Hematopoietic multipotent progenitor cell treated with erythropoietin and hydrocortisone succinate and interleukin-3 and kit ligand, for 15 days (in vitro differentiated cells): ENCODE measurements at regions not wholly inside any gene's neighbourhood (a gene's known extent, or its start where the extent isn't known, plus 50 kb on each side); places are given as distances from the start of the nearest gene placed in this dataset.

Source experiments
- DNase-seq: peaks from one replicate; pipeline ENCODE4 v3.0.0-alpha.2; 2015; ENCODE audit warnings: low spot score

GRCh38 chr7:13035233-13035632 is 347.8 kb downstream of the ARL4A start:
- DNase-seq = no peak

- DNase-seq = no peak
These were observed 348.9 kb downstream of the ARL4A start for GRCh38 chr7:13036256-13036780.

DNA sequence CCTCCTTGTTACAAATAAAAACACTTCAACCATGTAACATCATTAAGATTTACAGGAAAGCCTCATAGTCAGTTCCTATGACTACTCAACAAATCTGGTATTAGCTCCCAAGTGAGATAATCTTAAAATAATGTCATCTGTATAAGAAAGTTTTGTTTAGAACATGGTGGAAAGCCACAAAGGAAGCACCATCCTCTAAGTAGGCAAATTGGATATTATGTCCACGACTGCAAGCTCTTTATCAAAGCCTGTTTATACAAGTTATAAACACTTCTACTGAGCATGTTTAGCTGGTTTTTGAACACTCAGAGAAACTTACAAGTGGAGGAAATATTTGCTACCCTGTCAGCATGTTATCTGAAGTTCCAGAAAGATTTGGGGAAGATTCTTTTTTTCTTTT is 349.8 kb downstream of the ARL4A start:
- no peak for DNase-seq

DNA sequence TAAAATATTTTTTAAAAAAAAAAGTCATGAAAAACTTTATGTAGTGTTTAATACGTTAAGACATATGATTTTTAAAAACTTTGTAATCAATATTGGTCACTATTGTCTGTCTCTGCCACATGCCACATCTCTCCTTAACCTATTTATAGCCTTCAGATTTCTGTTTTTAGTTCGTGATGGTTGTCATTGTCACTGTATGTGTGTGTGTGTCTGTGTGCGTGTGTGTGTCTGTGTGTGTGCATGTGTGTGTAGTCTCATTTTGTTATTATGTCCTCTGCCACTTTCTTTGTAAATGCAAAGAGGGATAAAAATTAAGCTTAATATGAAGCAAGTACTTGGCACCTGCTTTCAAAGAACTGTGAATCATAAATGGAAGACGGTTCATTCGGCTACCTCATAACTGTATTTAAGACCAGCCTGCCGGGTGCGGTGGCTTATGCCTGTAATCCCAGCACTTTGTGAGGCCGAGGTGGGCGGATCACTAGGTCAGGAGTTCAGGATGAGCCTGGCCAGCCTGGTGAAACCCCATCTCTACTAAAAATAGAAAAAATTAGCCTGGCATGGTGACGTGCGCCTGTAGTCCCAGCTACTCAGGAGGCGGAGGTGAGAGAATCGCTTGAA is 354.0 kb downstream of the ARL4A start:
- DNase-seq = no peak

GRCh38 chr7:13042605-13043236 is 355.3 kb downstream of the ARL4A start:
- DNase-seq = no peak

DNA sequence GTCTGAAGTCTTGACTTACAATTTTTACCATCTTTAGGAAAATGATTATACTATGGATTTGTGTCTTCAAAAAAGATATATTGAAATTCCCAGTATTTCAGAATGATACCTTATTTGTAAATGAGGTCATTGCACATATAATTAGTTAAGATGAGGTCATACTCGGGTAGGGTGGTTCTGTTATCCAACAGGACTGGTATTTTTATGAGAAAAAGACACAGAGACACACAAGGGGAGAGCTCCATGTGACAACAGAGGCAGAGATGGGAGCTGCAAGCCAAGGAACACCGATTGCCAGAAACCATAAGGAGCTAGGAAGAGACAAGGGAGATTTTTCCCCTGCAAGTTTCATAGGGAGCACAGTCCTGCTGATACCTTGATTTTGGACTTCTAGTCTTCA is 356.9 kb downstream of the ARL4A start:
- DNase-seq = no peak

GRCh38 chr7:13047061-13047460 is 359.6 kb downstream of the ARL4A start:
- DNase-seq = no peak

DNA sequence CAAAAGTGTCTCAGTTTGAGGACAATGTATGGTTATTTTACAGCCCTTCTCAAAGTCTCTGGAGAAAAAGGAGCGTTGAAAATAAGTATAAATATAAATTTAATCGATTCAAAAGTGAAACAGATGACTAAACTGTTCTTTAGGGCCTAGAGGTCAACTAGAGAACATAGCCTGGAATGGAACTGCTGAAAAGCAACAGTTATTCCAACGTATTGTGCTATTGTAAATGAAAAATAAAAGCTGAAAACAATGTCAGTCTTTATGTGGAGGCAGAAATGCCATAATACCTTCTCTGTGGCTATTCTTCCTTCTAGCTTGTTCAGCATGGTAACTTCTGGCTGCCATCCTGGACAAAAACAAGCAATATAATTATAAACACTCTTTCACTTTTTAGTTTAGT is 362.5 kb downstream of the ARL4A start:
- DNase-seq = no peak

DNA sequence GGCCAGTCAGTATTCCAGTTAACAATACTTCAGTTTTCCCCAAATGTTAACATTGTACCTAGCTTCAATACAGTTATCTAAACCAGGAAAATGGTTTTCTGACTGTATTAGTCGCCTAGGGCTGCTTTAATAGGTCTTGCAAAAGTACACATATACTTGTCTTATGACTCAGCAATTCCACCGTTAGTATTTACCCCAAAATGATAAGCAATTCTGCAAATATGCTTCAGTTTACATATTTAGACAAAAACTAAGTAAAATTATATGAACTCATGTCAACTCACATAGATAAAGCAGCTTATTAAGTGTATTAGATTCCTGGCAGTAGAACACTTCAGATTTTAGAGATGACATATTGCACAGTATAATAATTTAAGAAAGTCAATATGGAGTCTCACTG is 363.3 kb downstream of the ARL4A start:
- peak; percentile 31 for DNase-seq

- DNase-seq = no peak
These were observed 368.4 kb downstream of the ARL4A start for GRCh38 chr7:13055732-13056368.

GRCh38 chr7:13057462-13058200 is 370.2 kb downstream of the ARL4A start:
- DNase-seq = no peak

DNA sequence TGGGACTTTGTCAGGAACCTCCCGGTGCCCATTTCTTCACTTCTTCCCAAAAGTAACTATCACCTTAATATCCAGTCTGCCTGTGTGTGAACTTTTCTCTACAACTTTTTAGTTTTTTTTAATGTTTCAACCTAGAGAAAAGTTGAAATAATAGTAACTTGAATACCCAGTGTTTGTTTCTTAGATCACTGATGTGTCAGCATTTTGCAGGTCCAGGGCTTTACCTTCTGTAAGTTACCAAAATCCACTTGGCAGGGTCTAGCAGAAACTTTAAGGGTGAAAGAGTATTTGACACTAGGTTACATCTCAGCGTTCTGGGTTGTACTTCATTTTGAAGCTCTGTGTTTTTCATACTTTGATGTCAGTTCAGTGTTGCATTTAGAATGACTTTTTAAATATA is 372.7 kb downstream of the ARL4A start:
- DNase-seq = no peak

DNA sequence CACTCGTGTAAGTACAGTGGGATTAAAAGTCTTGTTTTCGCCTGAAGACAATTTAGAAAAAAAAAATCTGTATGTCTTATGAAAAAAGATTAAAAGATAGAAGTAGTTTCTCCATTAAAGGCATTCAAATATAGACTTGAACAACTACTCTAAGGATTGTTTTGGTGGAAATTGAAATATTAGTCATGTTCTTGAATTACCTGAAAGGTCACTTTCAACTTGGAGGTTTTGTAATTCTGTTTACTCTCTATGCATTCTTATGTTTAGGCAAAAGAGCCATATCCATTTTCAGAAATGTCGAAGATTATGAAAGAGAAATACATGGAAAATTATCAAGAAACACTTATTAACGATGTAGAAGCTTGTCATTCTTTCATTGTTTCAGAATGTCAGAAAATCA is 373.7 kb downstream of the ARL4A start:
- no peak for DNase-seq

- no peak for DNase-seq
These were observed 375.2 kb downstream of the ARL4A start for GRCh38 chr7:13062631-13063030.

- no peak for DNase-seq
These were observed 379.6 kb downstream of the ARL4A start for GRCh38 chr7:13067036-13067435.

DNA sequence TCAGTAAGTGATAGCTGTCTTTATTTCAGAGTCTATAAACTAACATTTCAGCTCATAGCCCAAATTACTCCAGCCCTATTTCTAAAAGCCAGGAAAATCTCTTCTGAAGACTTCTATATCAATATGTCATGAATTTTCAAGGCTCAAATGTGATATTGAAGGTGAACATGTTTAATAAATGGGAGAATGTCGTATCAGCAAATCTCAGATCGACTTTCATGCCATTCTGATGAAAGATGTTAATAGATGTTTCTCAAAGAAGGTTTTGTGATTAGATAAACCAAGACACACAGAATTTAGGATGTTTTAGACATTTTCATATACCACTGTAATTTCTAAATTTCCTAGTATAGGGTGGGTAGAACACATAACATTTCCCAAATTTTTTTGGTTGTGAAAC is 380.6 kb downstream of the ARL4A start:
- DNase-seq = no peak

- DNase-seq = no peak
These were observed 382.4 kb downstream of the ARL4A start for GRCh38 chr7:13069841-13070240.

DNA sequence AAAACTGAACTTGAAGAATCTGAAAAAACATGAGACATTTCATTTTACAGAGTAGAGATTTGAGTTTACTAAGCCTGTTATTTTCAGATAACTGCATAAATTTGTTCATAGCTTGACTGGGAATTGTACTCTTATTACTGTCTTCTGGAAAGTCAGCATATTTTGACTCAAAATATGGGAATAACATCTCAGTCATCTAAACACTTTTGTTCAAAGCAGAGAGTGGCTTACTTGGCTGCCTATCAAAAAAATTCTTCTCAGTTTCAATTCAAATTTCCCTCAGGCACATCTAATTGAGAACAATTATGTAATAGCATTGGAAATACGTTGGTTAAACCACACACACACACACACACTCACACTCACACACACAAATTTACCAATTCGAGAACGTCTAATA is 384.6 kb downstream of the ARL4A start:
- DNase-seq = no peak

GRCh38 chr7:13077466-13077865 is 390.0 kb downstream of the ARL4A start:
- no peak for DNase-seq

- DNase-seq = no peak
These were observed 390.7 kb downstream of the ARL4A start for GRCh38 chr7:13078105-13078504.

DNA sequence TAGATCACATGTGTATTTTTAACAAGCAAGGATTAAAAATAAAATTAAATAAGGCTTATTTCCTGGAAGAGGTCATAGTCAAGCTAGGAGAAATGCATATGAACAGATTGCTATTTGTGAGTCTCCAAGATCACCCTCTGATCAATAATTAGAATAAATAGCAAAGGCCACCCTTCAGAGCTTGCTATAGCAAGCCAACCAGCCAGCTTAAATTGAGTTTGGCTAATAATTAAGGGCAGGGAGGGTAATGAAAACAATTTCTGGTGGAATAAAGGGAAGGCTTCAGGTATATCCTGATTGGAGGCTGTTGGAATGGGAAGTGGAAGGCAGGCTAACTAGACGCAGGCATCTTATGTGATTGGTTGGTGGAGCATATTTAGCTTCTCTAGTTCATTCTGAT is 403.5 kb downstream of the ARL4A start:
- no peak for DNase-seq

GRCh38 chr7:13091974-13092707 is 404.7 kb downstream of the ARL4A start:
- DNase-seq = no peak
